ENCODE measurements at regions not wholly inside any gene's neighbourhood (a gene's known extent, or its start where the extent isn't known, plus 50 kb on each side); places are given as distances from the start of the nearest gene placed in this dataset.
A peak's percentile ranks its signal among the peaks of the same experiment; 100 is the strongest.

- DNase-seq (ENCODE audit: low read depth), result no peak
Measured at GRCh38 chr5:141800617-141801016, 77.6 kb downstream of the PCDH1 start.

GRCh38 chr5:141799507-141800167, 78.6 kb downstream of the PCDH1 start:
- no peak for DNase-seq (ENCODE audit: low read depth)

GRCh38 chr5:141797425-141797824, 80.8 kb downstream of the PCDH1 start:
- DNase-seq (ENCODE audit: low read depth), result no peak

GRCh38 chr5:141795421-141795820, 82.8 kb downstream of the PCDH1 start:
- no peak for DNase-seq (ENCODE audit: low read depth)

GRCh38 chr5:141793881-141794280, 84.3 kb downstream of the PCDH1 start:
- DNase-seq (ENCODE audit: low read depth), result no peak

GRCh38 chr5:141793403-141793802, 84.8 kb downstream of the PCDH1 start:
- DNase-seq (ENCODE audit: low read depth), result no peak

GRCh38 chr5:141790630-141791029, 87.6 kb downstream of the PCDH1 start:
- DNase-seq (ENCODE audit: low read depth), result no peak

- no peak for DNase-seq (ENCODE audit: low read depth)
Measured at GRCh38 chr5:141789330-141789729, 88.9 kb downstream of the PCDH1 start.

- DNase-seq (ENCODE audit: low read depth), result no peak
Measured at GRCh38 chr5:141788296-141788970, 89.8 kb downstream of the PCDH1 start.

GRCh38 chr5:141787376-141787775, 90.8 kb downstream of the PCDH1 start:
- DNase-seq (ENCODE audit: low read depth), result no peak

GRCh38 chr5:141786700-141787099, 91.5 kb downstream of the PCDH1 start:
- no peak for DNase-seq (ENCODE audit: low read depth)

GRCh38 chr5:141785711-141786110, 92.5 kb downstream of the PCDH1 start:
- no peak for DNase-seq (ENCODE audit: low read depth)

GRCh38 chr5:141785135-141785534, 93.1 kb downstream of the PCDH1 start:
- no peak for DNase-seq (ENCODE audit: low read depth)

GRCh38 chr5:141784529-141784928, 93.7 kb downstream of the PCDH1 start:
- DNase-seq (ENCODE audit: low read depth), result no peak

- peak; percentile 33 for DNase-seq (ENCODE audit: low read depth)
Measured at GRCh38 chr5:141783947-141784296, 94.3 kb downstream of the PCDH1 start.

- DNase-seq (ENCODE audit: low read depth), result peak; percentile 72
Measured at GRCh38 chr5:141783005-141783946, 94.9 kb downstream of the PCDH1 start.

GRCh38 chr5:141781910-141782309, 96.3 kb downstream of the PCDH1 start:
- DNase-seq (ENCODE audit: low read depth), result no peak

- DNase-seq (ENCODE audit: low read depth), result no peak
Measured at GRCh38 chr5:141780952-141781781, 97.0 kb downstream of the PCDH1 start.

GRCh38 chr5:141780240-141780951, 97.8 kb downstream of the PCDH1 start:
- DNase-seq (ENCODE audit: low read depth), result no peak

- DNase-seq (ENCODE audit: low read depth), result peak; percentile 56
Measured at GRCh38 chr5:141779503-141779973, 97.5 kb upstream of the ARAP3 start.

GRCh38 chr5:141778683-141779082, 96.7 kb upstream of the ARAP3 start:
- no peak for DNase-seq (ENCODE audit: low read depth)

Data from M059J (cell line).